ENCODE measurements at regions not wholly inside any gene's neighbourhood (a gene's known extent, or its start where the extent isn't known, plus 50 kb on each side); places are given as distances from the start of the nearest gene placed in this dataset.
A peak's percentile ranks its signal among the peaks of the same experiment; 100 is the strongest.

- ATAC-seq: no peak
- H3K9me3 Mint-ChIP-seq: peaks cover 2% of the 10 kb centered on the region
- H3K4me3 Mint-ChIP-seq: no peak overlapping the region
- no peak for DNase-seq (ENCODE audit: low spot score in 2 of 2)
- no peaks in the 10 kb centered on the region for H3K36me3 Mint-ChIP-seq
- no peak overlapping the region for H3K27ac Mint-ChIP-seq
- no peaks in the 10 kb centered on the region for H3K4me1 Mint-ChIP-seq
These were observed 319.6 kb downstream of the PIK3C3 start for GRCh38 chr18:42274488-42275137.

GRCh38 chr18:42275138-42275535, 320.1 kb downstream of the PIK3C3 start:
- Mint-ChIP-seq H3K36me3 (no peaks in the 10 kb centered on the region), H3K4me1 (no peaks in the 10 kb centered on the region), H3K9me3 (peaks cover 2% of the 10 kb centered on the region), H3K27ac (no peak overlapping the region), H3K4me3 (no peak overlapping the region)
- DNase-seq (ENCODE audit: low spot score in 2 of 2) (no peak), ATAC-seq (no peak)

GRCh38 chr18:42275949-42276730, 321.1 kb downstream of the PIK3C3 start:
- no peak overlapping the region for H3K27ac Mint-ChIP-seq
- DNase-seq (ENCODE audit: low spot score in 2 of 2): no peak
- no peak for ATAC-seq
- H3K4me1 Mint-ChIP-seq: no peaks in the 10 kb centered on the region
- H3K4me3 Mint-ChIP-seq: no peak overlapping the region
- peaks cover 2% of the 10 kb centered on the region for H3K9me3 Mint-ChIP-seq
- no peaks in the 10 kb centered on the region for H3K36me3 Mint-ChIP-seq

GRCh38 chr18:42281124-42281523, 326.1 kb downstream of the PIK3C3 start:
- H3K9me3 Mint-ChIP-seq: peaks cover 2% of the 10 kb centered on the region
- DNase-seq (ENCODE audit: low spot score in 2 of 2): no peak
- ATAC-seq: no peak
- H3K4me1 Mint-ChIP-seq: no peaks in the 10 kb centered on the region
- no peaks in the 10 kb centered on the region for H3K36me3 Mint-ChIP-seq
- no peak overlapping the region for H3K4me3 Mint-ChIP-seq
- H3K27ac Mint-ChIP-seq: no peak overlapping the region

GRCh38 chr18:42281851-42282250, 326.8 kb downstream of the PIK3C3 start:
- no peaks in the 10 kb centered on the region for H3K4me1 Mint-ChIP-seq
- no peaks in the 10 kb centered on the region for H3K36me3 Mint-ChIP-seq
- H3K4me3 Mint-ChIP-seq: no peak overlapping the region
- ATAC-seq: no peak
- no peak overlapping the region for H3K27ac Mint-ChIP-seq
- H3K9me3 Mint-ChIP-seq: no peaks in the 10 kb centered on the region
- no peak for DNase-seq (ENCODE audit: low spot score in 2 of 2)

GRCh38 chr18:42287047-42287446, 332.0 kb downstream of the PIK3C3 start:
- H3K9me3 Mint-ChIP-seq: no peaks in the 10 kb centered on the region
- DNase-seq (ENCODE audit: low spot score in 2 of 2) (no peak), ATAC-seq (no peak)
- H3K27ac Mint-ChIP-seq: no peak overlapping the region
- no peaks in the 10 kb centered on the region for H3K4me1 Mint-ChIP-seq
- no peak overlapping the region for H3K4me3 Mint-ChIP-seq
- no peaks in the 10 kb centered on the region for H3K36me3 Mint-ChIP-seq

- no peaks in the 10 kb centered on the region for H3K9me3 Mint-ChIP-seq
- H3K4me1 Mint-ChIP-seq: no peaks in the 10 kb centered on the region
- no peak overlapping the region for H3K4me3 Mint-ChIP-seq
- H3K27ac Mint-ChIP-seq: no peak overlapping the region
- no peak for DNase-seq (ENCODE audit: low spot score in 2 of 2)
- ATAC-seq: no peak
- no peaks in the 10 kb centered on the region for H3K36me3 Mint-ChIP-seq
These were observed 333.1 kb downstream of the PIK3C3 start for GRCh38 chr18:42288129-42288528.

GRCh38 chr18:42289526-42289925, 334.5 kb downstream of the PIK3C3 start:
- Mint-ChIP-seq H3K36me3 (no peaks in the 10 kb centered on the region), H3K4me3 (no peak overlapping the region), H3K27ac (no peak overlapping the region), H3K4me1 (no peaks in the 10 kb centered on the region), H3K9me3 (no peaks in the 10 kb centered on the region)
- DNase-seq (ENCODE audit: low spot score in 2 of 2) (no peak), ATAC-seq (no peak)

- no peak overlapping the region for H3K4me3 Mint-ChIP-seq
- no peaks in the 10 kb centered on the region for H3K36me3 Mint-ChIP-seq
- H3K9me3 Mint-ChIP-seq: no peaks in the 10 kb centered on the region
- DNase-seq (ENCODE audit: low spot score in 2 of 2) (no peak), ATAC-seq (no peak)
- no peaks in the 10 kb centered on the region for H3K4me1 Mint-ChIP-seq
- no peak overlapping the region for H3K27ac Mint-ChIP-seq
These were observed 335.6 kb downstream of the PIK3C3 start for GRCh38 chr18:42290318-42291307.

- Mint-ChIP-seq H3K9me3 (no peaks in the 10 kb centered on the region), H3K4me3 (no peak overlapping the region), H3K27ac (no peak overlapping the region), H3K4me1 (no peaks in the 10 kb centered on the region), H3K36me3 (no peaks in the 10 kb centered on the region)
- ATAC-seq (no peak), DNase-seq (ENCODE audit: low spot score in 2 of 2) (no peak)
These were observed 337.6 kb downstream of the PIK3C3 start for GRCh38 chr18:42292654-42293053.

- H3K36me3 Mint-ChIP-seq: no peaks in the 10 kb centered on the region
- no peaks in the 10 kb centered on the region for H3K9me3 Mint-ChIP-seq
- no peak overlapping the region for H3K27ac Mint-ChIP-seq
- H3K4me3 Mint-ChIP-seq: no peak overlapping the region
- ATAC-seq (peak; percentile 46), DNase-seq (ENCODE audit: low spot score in 2 of 2) (no peak)
- peaks cover 6% of the 10 kb centered on the region for H3K4me1 Mint-ChIP-seq
These were observed 341.2 kb downstream of the PIK3C3 start for GRCh38 chr18:42296192-42296591.

- DNase-seq (ENCODE audit: low spot score in 2 of 2) (no peak), ATAC-seq (no peak)
- Mint-ChIP-seq H3K9me3 (no peaks in the 10 kb centered on the region), H3K4me3 (no peak overlapping the region), H3K36me3 (no peaks in the 10 kb centered on the region), H3K4me1 (peaks cover 6% of the 10 kb centered on the region), H3K27ac (no peak overlapping the region)
These were observed 341.7 kb downstream of the PIK3C3 start for GRCh38 chr18:42296723-42297122.

GRCh38 chr18:42298759-42299675, 344.0 kb downstream of the PIK3C3 start:
- peak; percentile 52 for ATAC-seq
- no peaks in the 10 kb centered on the region for H3K36me3 Mint-ChIP-seq
- peak; percentile 40 to 74 for DNase-seq (ENCODE audit: low spot score in 2 of 2)
- no peak overlapping the region for H3K27ac Mint-ChIP-seq
- H3K4me3 Mint-ChIP-seq: no peak overlapping the region
- H3K9me3 Mint-ChIP-seq: no peaks in the 10 kb centered on the region
- H3K4me1 Mint-ChIP-seq: peaks cover 6% of the 10 kb centered on the region

- no peaks in the 10 kb centered on the region for H3K36me3 Mint-ChIP-seq
- no peaks in the 10 kb centered on the region for H3K9me3 Mint-ChIP-seq
- no peak for ATAC-seq
- H3K4me3 Mint-ChIP-seq: no peak overlapping the region
- no peak for DNase-seq (ENCODE audit: low spot score in 2 of 2)
- no peak overlapping the region for H3K27ac Mint-ChIP-seq
- no peaks in the 10 kb centered on the region for H3K4me1 Mint-ChIP-seq
These were observed 351.0 kb downstream of the PIK3C3 start for GRCh38 chr18:42305869-42306593.

Data from stimulated activated effector memory CD8-positive, alpha-beta T cell treated with anti-CD3 and anti-CD28 coated beads, Interleukin-12 subunit alpha, Interleukin-12 subunit beta, amount 100 ng/mL, for 72 hours (primary cell).